Caco-2 (cell line): ENCODE measurements at regions not wholly inside any gene's neighbourhood (a gene's known extent, or its start where the extent isn't known, plus 50 kb on each side); places are given as distances from the start of the nearest gene placed in this dataset.

ENCODE experiments used
- BruUV-seq: library from RNA; stranded (reverse); fragments of 400-500 nt; replicated peaks from 2 replicates; lab custom pipeline; 2021; lab: Mats Ljungman, UMichigan
- CTCF ChIA-PET: fragments of 300-600 bp; sonication (Branson Sonifier 250); formaldehyde crosslinking; loops from one replicate; lab custom pipeline; 2022; ENCODE audit warnings: antibody characterized with exemption; lab: Charles Lee
- POLR2A ChIA-PET: fragments of 300-600 bp; sonication (Branson Sonifier 250); formaldehyde crosslinking; loops from one replicate; lab custom pipeline; 2022; ENCODE audit warnings: antibody characterized with exemption; lab: Charles Lee
- DNase-seq, 2 experiments: peaks; one replicate each; pipeline versions ENCODE4 v3.0.0 to v3.0.0-alpha.2; 2020 to 2022
- H3K27me3 ChIP-seq: replicated peaks from 2 replicates; pipeline ENCODE4 v1.6.0; 2011; ENCODE audit warnings: low read length; ENCODE audit not compliant: control insufficient read depth, insufficient read depth
- H3K36me3 ChIP-seq: 2 replicates; pipeline ENCODE4 v1.5.1; 2011; ENCODE audit warnings: low read length; ENCODE audit not compliant: control insufficient read depth, insufficient read depth
- H3K4me1 ChIP-seq: fragments of 250-450 bp; sonication (Bioruptor Pico); 2 replicates; pipeline ENCODE4 v1.5.1; 2020; ENCODE audit warnings: mild to moderate bottlenecking
- H3K4me3 ChIP-seq: 2 replicates; pipeline ENCODE4 v1.5.1; 2011; ENCODE audit warnings: low read depth, mild to moderate bottlenecking, control low read depth, low read length
- H3K9me3 ChIP-seq: fragments of 250-450 bp; sonication (Bioruptor Pico); 2 replicates; pipeline ENCODE4 v1.5.1; 2020; ENCODE audit warnings: mild to moderate bottlenecking, moderate library complexity
- H3K27ac Mint-ChIP-seq: one replicate; pipeline ENCODE4 v1.8.0; 2022; ENCODE audit warnings: mixed read lengths; ENCODE audit not compliant: unreplicated experiment
- H3K27me3 Mint-ChIP-seq: one replicate; pipeline ENCODE4 v1.8.0; 2022; ENCODE audit warnings: mixed read lengths; ENCODE audit not compliant: insufficient read depth, unreplicated experiment
- H3K36me3 Mint-ChIP-seq: one replicate; pipeline ENCODE4 v1.8.0; 2022; ENCODE audit warnings: mild to moderate bottlenecking, mixed read lengths; ENCODE audit not compliant: insufficient read depth, unreplicated experiment
- H3K4me1 Mint-ChIP-seq: one replicate; pipeline ENCODE4 v1.8.0; 2022; ENCODE audit warnings: low read depth, mixed read lengths; ENCODE audit not compliant: unreplicated experiment
- H3K4me3 Mint-ChIP-seq: one replicate; pipeline ENCODE4 v1.8.0; 2022; ENCODE audit warnings: mild to moderate bottlenecking, moderate library complexity, mixed read lengths; ENCODE audit not compliant: unreplicated experiment
- H3K9me3 Mint-ChIP-seq: one replicate; pipeline ENCODE4 v1.8.0; 2022; ENCODE audit warnings: mixed read lengths; ENCODE audit not compliant: unreplicated experiment
- intact Hi-C: fragments of 100-400 bp; cut with micrococcal nuclease; formaldehyde crosslinking; loops from one replicate; pipeline ENCODE4 v1.10.0; 2022; ENCODE audit not compliant: unreplicated experiment
- TF ChIP-seq, protein P1 (sequence below), 2 experiments: fragments of 200-600 bp in 1 of 2; IDR thresholded peaks; 1 replicate in 1 of 2; 2 replicates in 1 of 2; pipeline versions ENCODE4 v1.5.1 to v1.8.0; 2011 to 2022; ENCODE audit warnings: antibody characterized with exemption in 1 of 2, control low read depth in 1 of 2, inconsistent platforms in 1 of 2, low read depth in 1 of 2, low read length in 1 of 2, mild to moderate bottlenecking in 1 of 2, moderate library complexity in 1 of 2; ENCODE audit not compliant: insufficient read depth in 1 of 2, severe bottlenecking in 1 of 2, unreplicated experiment in 1 of 2

GRCh38 chr11:25357133-25357532 lies 860.3 kb downstream of the LUZP2 start:
- Mint-ChIP-seq H3K27ac (no peak overlapping the region), H3K27me3 (no peaks in the 10 kb centered on the region), H3K36me3 (no peaks in the 10 kb centered on the region), H3K4me1 (no peaks in the 10 kb centered on the region), H3K9me3 (no peaks in the 10 kb centered on the region), H3K4me3 (no peak overlapping the region)
- BruUV-seq = no TSS peak
- intact Hi-C loops = no loop called here
- Histone ChIP-seq H3K4me1 (no peaks in the 10 kb centered on the region), H3K9me3 (no peaks in the 10 kb centered on the region), H3K27me3 (no peaks in the 10 kb centered on the region; the same call in 1 of the 2 replicates), H3K4me3 (no peak overlapping the region), H3K36me3 (no peaks in the 10 kb centered on the region)
- ChIA-PET POLR2A (no interaction called here), CTCF (no interaction called here)
- no peak for DNase-seq
- TF ChIP-seq, protein P1, sequence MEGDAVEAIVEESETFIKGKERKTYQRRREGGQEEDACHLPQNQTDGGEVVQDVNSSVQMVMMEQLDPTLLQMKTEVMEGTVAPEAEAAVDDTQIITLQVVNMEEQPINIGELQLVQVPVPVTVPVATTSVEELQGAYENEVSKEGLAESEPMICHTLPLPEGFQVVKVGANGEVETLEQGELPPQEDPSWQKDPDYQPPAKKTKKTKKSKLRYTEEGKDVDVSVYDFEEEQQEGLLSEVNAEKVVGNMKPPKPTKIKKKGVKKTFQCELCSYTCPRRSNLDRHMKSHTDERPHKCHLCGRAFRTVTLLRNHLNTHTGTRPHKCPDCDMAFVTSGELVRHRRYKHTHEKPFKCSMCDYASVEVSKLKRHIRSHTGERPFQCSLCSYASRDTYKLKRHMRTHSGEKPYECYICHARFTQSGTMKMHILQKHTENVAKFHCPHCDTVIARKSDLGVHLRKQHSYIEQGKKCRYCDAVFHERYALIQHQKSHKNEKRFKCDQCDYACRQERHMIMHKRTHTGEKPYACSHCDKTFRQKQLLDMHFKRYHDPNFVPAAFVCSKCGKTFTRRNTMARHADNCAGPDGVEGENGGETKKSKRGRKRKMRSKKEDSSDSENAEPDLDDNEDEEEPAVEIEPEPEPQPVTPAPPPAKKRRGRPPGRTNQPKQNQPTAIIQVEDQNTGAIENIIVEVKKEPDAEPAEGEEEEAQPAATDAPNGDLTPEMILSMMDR (IDR thresholded peaks at IDR 0.05; ENCODE audit: insufficient read depth in 1 of 2, low read depth in 1 of 2, low read length in 1 of 2, severe bottlenecking in 1 of 2, unreplicated experiment in 1 of 2) = no peak

- H3K4me1 ChIP-seq = no peaks in the 10 kb centered on the region
- H3K36me3 ChIP-seq = no peaks in the 10 kb centered on the region
- H3K4me3 Mint-ChIP-seq = no peak overlapping the region
- no peaks in the 10 kb centered on the region for H3K27me3 ChIP-seq
- H3K27me3 Mint-ChIP-seq = no peaks in the 10 kb centered on the region
- H3K9me3 ChIP-seq = no peaks in the 10 kb centered on the region
- ChIA-PET CTCF (no interaction called here), POLR2A (no interaction called here)
- TF ChIP-seq, protein P1 (IDR thresholded peaks at IDR 0.05; ENCODE audit: insufficient read depth in 1 of 2, low read depth in 1 of 2, low read length in 1 of 2, severe bottlenecking in 1 of 2, unreplicated experiment in 1 of 2) = no peak
- DNase-seq = no peak
- no TSS peak for BruUV-seq
- no peak overlapping the region for H3K4me3 ChIP-seq
- no peaks in the 10 kb centered on the region for H3K36me3 Mint-ChIP-seq
- intact Hi-C loops = no loop called here
- no peak overlapping the region for H3K27ac Mint-ChIP-seq
- no peaks in the 10 kb centered on the region for H3K4me1 Mint-ChIP-seq
- no peaks in the 10 kb centered on the region for H3K9me3 Mint-ChIP-seq
Measured at GRCh38 chr11:25377466-25377865, 880.6 kb downstream of the LUZP2 start.

DNA sequence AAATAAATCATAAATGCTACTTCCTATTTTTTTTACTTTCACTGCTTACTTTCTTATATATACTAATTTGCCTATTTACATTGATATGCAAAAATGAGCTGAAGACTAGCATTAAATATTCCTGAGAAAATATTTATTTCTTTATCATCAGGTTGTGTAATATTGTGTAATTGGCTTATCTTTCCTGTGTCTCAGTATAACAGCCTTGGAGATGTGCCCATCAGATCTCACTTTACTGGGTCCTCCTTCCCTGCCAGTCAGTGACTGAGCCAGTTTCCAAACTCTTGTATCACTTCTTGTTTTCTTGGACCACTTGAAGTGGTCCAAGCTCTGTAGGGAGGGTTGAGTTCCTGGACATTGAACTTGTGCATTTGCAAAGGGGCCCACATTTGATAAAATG lies 900.0 kb downstream of the LUZP2 start:
- Mint-ChIP-seq H3K9me3 (no peaks in the 10 kb centered on the region), H3K4me3 (no peak overlapping the region), H3K27ac (no peak overlapping the region), H3K27me3 (no peaks in the 10 kb centered on the region), H3K36me3 (no peaks in the 10 kb centered on the region), H3K4me1 (no peaks in the 10 kb centered on the region)
- H3K9me3 ChIP-seq = no peaks in the 10 kb centered on the region
- ChIA-PET CTCF (no interaction called here), POLR2A (no interaction called here)
- no peak overlapping the region for H3K4me3 ChIP-seq
- TF ChIP-seq, protein P1 (IDR thresholded peaks at IDR 0.05; ENCODE audit: insufficient read depth in 1 of 2, low read depth in 1 of 2, low read length in 1 of 2, severe bottlenecking in 1 of 2, unreplicated experiment in 1 of 2) = no peak
- H3K36me3 ChIP-seq = no peaks in the 10 kb centered on the region
- no peaks in the 10 kb centered on the region for H3K27me3 ChIP-seq
- DNase-seq = no peak
- H3K4me1 ChIP-seq = no peaks in the 10 kb centered on the region
- intact Hi-C loops = no loop called here
- no TSS peak for BruUV-seq
